ENCODE measurements at regions not wholly inside any gene's neighbourhood (a gene's known extent, or its start where the extent isn't known, plus 50 kb on each side); places are given as distances from the start of the nearest gene placed in this dataset.

GRCh38 chr13:104105418-104106355 lies 1039.5 kb upstream of the SLC10A2 start (continued):
- TF ChIP-seq MAFK (IDR thresholded peaks at IDR 0.05; ENCODE audit: low read depth, low read length) (no peak), ZNF274 (IDR thresholded peaks at IDR 0.05; ENCODE audit: borderline replicate concordance, extremely low read depth, low read length) (no peak), BRCA1 (IDR thresholded peaks at IDR 0.05; ENCODE audit: low read depth, low read length) (no peak), SIRT6 (IDR thresholded peaks at IDR 0.05; ENCODE audit: low read length) (no peak), CTCF (IDR thresholded peaks at IDR 0.05; ENCODE audit: control extremely low read depth in 1 of 3, insufficient read depth in 1 of 3, low read depth in 1 of 3, low read length in 3 of 3) (no peak)
